H9 (cell line): ENCODE measurements at regions not wholly inside any gene's neighbourhood (a gene's known extent, or its start where the extent isn't known, plus 50 kb on each side); places are given as distances from the start of the nearest gene placed in this dataset.

Experiments
- DNase-seq: peaks from one replicate; pipeline ENCODE4 v3.0.0-alpha.2; 2017
- H2AFZ ChIP-seq: one replicate; pipeline ENCODE4 v1.6.1; 2013; ENCODE audit warnings: mild to moderate bottlenecking, low read length, control low read depth, moderate library complexity
- H2AK5ac ChIP-seq: 2 replicates; pipeline ENCODE4 v1.6.1; 2013; ENCODE audit warnings: low read length, control low read depth, mixed read lengths; ENCODE audit not compliant: insufficient read length
- H2BK120ac ChIP-seq: one replicate; pipeline ENCODE4 v1.6.1; 2013; ENCODE audit warnings: low read depth, mild to moderate bottlenecking, low read length, control low read depth, inconsistent platforms; ENCODE audit not compliant: poor library complexity, severe bottlenecking
- H2BK12ac ChIP-seq: 2 replicates; pipeline ENCODE4 v1.6.1; 2013; ENCODE audit warnings: low read length, control low read depth, mixed read lengths, low read depth; ENCODE audit not compliant: insufficient read length
- H2BK15ac ChIP-seq: 2 replicates; pipeline ENCODE4 v1.6.1; 2013; ENCODE audit warnings: low read depth, low read length, control low read depth
- H2BK20ac ChIP-seq: one replicate; pipeline ENCODE4 v1.6.1; 2013; ENCODE audit warnings: low read depth, mild to moderate bottlenecking, low read length, control low read depth, inconsistent platforms; ENCODE audit not compliant: poor library complexity, severe bottlenecking
- H2BK5ac ChIP-seq: 2 replicates; pipeline ENCODE4 v1.6.1; 2013; ENCODE audit warnings: low read length, control low read depth, mixed read lengths; ENCODE audit not compliant: insufficient read length
- H3K14ac ChIP-seq: 2 replicates; pipeline ENCODE4 v1.6.1; 2013; ENCODE audit warnings: low read length, control low read depth; ENCODE audit not compliant: insufficient read depth
- H3K18ac ChIP-seq: 2 replicates; pipeline ENCODE4 v1.6.1; 2013; ENCODE audit warnings: low read depth, mild to moderate bottlenecking, mixed read lengths, low read length, control low read depth; ENCODE audit not compliant: insufficient read length
- H3K23ac ChIP-seq: 2 replicates; pipeline ENCODE4 v1.6.1; 2013; ENCODE audit warnings: low read length, control low read depth, mixed read lengths, low read depth; ENCODE audit not compliant: insufficient read length
- H3K23me2 ChIP-seq: 2 replicates; pipeline ENCODE4 v1.6.1; 2013; ENCODE audit warnings: low read depth, mild to moderate bottlenecking, mixed read lengths, low read length, control low read depth; ENCODE audit not compliant: insufficient read length, poor library complexity, severe bottlenecking
- H3K27ac ChIP-seq: 2 replicates; pipeline ENCODE4 v1.5.1; 2013; ENCODE audit warnings: low read length, control low read depth, mixed read lengths, low read depth; ENCODE audit not compliant: insufficient read length
- H3K27me3 ChIP-seq: 2 replicates; pipeline ENCODE4 v1.6.1; 2013; ENCODE audit warnings: low read length, control low read depth, inconsistent platforms; ENCODE audit not compliant: insufficient read depth
- H3K4ac ChIP-seq: 2 replicates; pipeline ENCODE4 v1.6.1; 2013; ENCODE audit warnings: low read depth, mild to moderate bottlenecking, control low read depth, inconsistent platforms, low read length, moderate library complexity
- H3K4me1 ChIP-seq: 2 replicates; pipeline ENCODE4 v1.6.1; 2013; ENCODE audit warnings: low read length, control low read depth, inconsistent platforms; ENCODE audit not compliant: insufficient read depth
- H3K4me2 ChIP-seq: 2 replicates; pipeline ENCODE4 v1.6.1; 2013; ENCODE audit warnings: low read length, control low read depth, mixed read lengths; ENCODE audit not compliant: insufficient read length, insufficient read depth
- H3K56ac ChIP-seq: 2 replicates; pipeline ENCODE4 v1.6.1; 2013; ENCODE audit warnings: low read depth, mild to moderate bottlenecking, mixed read lengths, low read length, control low read depth; ENCODE audit not compliant: insufficient read length
- H3K79me1 ChIP-seq: 2 replicates; pipeline ENCODE4 v1.6.1; 2013; ENCODE audit warnings: low read depth, mild to moderate bottlenecking, moderate library complexity, low read length, control low read depth, inconsistent platforms; ENCODE audit not compliant: insufficient read depth, poor library complexity, severe bottlenecking
- H3K79me2 ChIP-seq: 2 replicates; pipeline ENCODE4 v1.6.1; 2013; ENCODE audit warnings: low read length, control low read depth, inconsistent platforms; ENCODE audit not compliant: insufficient read depth
- H3K9ac ChIP-seq: 2 replicates; pipeline ENCODE4 v1.6.1; 2013; ENCODE audit warnings: low read length, control low read depth, mixed read lengths; ENCODE audit not compliant: insufficient read length; ENCODE audit errors: extremely low read depth
- H3K9me3 ChIP-seq: one replicate; pipeline ENCODE4 v1.6.1; 2013; ENCODE audit warnings: low read depth, low read length, inconsistent platforms; ENCODE audit not compliant: control insufficient read depth
- H3T11ph ChIP-seq: one replicate; pipeline ENCODE4 v1.6.1; 2013; ENCODE audit warnings: mild to moderate bottlenecking, low read length, control low read depth, inconsistent platforms
- H4K20me1 ChIP-seq: one replicate; pipeline ENCODE4 v1.6.1; 2013; ENCODE audit not compliant: control insufficient read depth, insufficient read length, insufficient read depth
- H4K5ac ChIP-seq: 2 replicates; pipeline ENCODE4 v1.6.1; 2013; ENCODE audit warnings: low read depth, mild to moderate bottlenecking, mixed read lengths, low read length, control low read depth; ENCODE audit not compliant: insufficient read length
- H4K8ac ChIP-seq: replicated peaks from 2 replicates; pipeline ENCODE4 v1.6.1; 2013; ENCODE audit warnings: low read length, control low read depth, mixed read lengths, low read depth; ENCODE audit not compliant: insufficient read length
- H4K91ac ChIP-seq: 2 replicates; pipeline ENCODE4 v1.6.1; 2013; ENCODE audit warnings: low read depth, mild to moderate bottlenecking, moderate library complexity, mixed read lengths, low read length, control low read depth; ENCODE audit not compliant: insufficient read length
- H3K27ac Mint-ChIP-seq, 3 experiments: 2 replicates in 2 of 3; 3 replicates in 1 of 3; pipeline ENCODE4 v1.8.0; 2020 to 2021; ENCODE audit warnings: mixed read lengths in 3 of 3, mild to moderate bottlenecking in 1 of 3, moderate library complexity in 1 of 3
- H3K27me3 Mint-ChIP-seq: 2 replicates; pipeline ENCODE4 v1.8.0; 2021; ENCODE audit warnings: low read depth, mild to moderate bottlenecking, moderate library complexity, mixed read lengths
- H3K36me3 Mint-ChIP-seq, 3 experiments: 2 replicates in 2 of 3; 3 replicates in 1 of 3; pipeline ENCODE4 v1.8.0; 2020 to 2021; ENCODE audit warnings: low read depth in 3 of 3, mixed read lengths in 3 of 3; ENCODE audit not compliant: insufficient read depth in 1 of 3
- H3K4me1 Mint-ChIP-seq, 2 experiments: 2 replicates each; pipeline ENCODE4 v1.8.0; 2020; ENCODE audit warnings: mixed read lengths in 2 of 2
- H3K4me3 Mint-ChIP-seq, 2 experiments: 2 replicates in 1 of 2; 3 replicates in 1 of 2; pipeline ENCODE4 v1.8.0; 2020 to 2021; ENCODE audit warnings: mild to moderate bottlenecking in 2 of 2, mixed read lengths in 2 of 2, moderate library complexity in 1 of 2
- H3K9me3 Mint-ChIP-seq, 2 experiments: 2 replicates in 1 of 2; 3 replicates in 1 of 2; pipeline ENCODE4 v1.8.0; 2020; ENCODE audit warnings: mild to moderate bottlenecking in 2 of 2, mixed read lengths in 2 of 2, moderate library complexity in 1 of 2
- WGBS: extraction: QIAGEN DNeasy Blood & Tissue Kit; methylation state at CpG from one replicate; pipeline ENCODE4 v1.1.7; 2013; ENCODE audit warnings: missing lambda C conversion rate, low lambda C conversion rate, mixed read lengths; ENCODE audit not compliant: insufficient read length; ENCODE audit errors: extremely low coverage; 5-methylcytosine and 5-hydroxymethylcytosine counted together
- TF ChIP-seq, protein P1 (sequence below): fragments of 200-600 bp; sonication (generic); conservative IDR thresholded peaks from 3 replicates; pipeline ENCODE4 v1.8.0; 2021; ENCODE audit warnings: antibody characterized with exemption, mild to moderate bottlenecking

DNA sequence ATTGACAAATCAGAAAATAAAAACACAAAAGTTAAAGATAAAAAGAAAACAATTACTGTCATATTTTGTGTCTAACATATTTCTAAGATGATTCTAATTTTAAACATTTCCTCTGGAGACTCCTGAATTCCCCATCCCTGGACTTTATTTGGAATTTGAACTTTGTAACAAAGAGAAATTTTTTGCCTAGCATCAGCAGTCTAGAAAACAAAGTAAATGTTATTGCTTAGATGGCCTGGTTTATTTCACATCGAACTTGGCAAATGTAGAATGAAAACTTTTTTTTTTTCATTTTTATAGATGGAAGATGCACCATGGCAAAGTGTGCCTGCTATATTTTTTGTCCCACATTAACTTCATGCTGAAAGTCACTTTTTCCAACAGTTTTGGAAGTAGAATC lies 159.1 kb downstream of the TBX18 start:
- Histone ChIP-seq H3K4ac (no peak overlapping the region), H3K14ac (no peak overlapping the region), H3K9ac (no peak overlapping the region), H3K56ac (no peak overlapping the region), H2BK12ac (no peak overlapping the region), H3T11ph (no peak overlapping the region), H4K5ac (no peak overlapping the region), H3K18ac (no peak overlapping the region), H3K23me2 (no peaks in the 10 kb centered on the region), H2AK5ac (no peak overlapping the region), H4K20me1 (no peaks in the 10 kb centered on the region), H2BK5ac (no peak overlapping the region), H3K9me3 (no peaks in the 10 kb centered on the region), H2BK120ac (no peak overlapping the region), H3K27me3 (no peaks in the 10 kb centered on the region), H3K79me1 (no peaks in the 10 kb centered on the region), H2BK15ac (no peak overlapping the region), H4K8ac (no peak overlapping the region), H2AFZ (no peak overlapping the region), H4K91ac (no peak overlapping the region), H3K79me2 (no peaks in the 10 kb centered on the region), H2BK20ac (no peak overlapping the region), H3K23ac (no peak overlapping the region), H3K4me1 (no peaks in the 10 kb centered on the region), H3K4me2 (no peak overlapping the region), H3K27ac (no peak overlapping the region)
- Mint-ChIP-seq H3K36me3 (no peaks in the 10 kb centered on the region), H3K4me1 (no peaks in the 10 kb centered on the region), H3K27ac (no peak overlapping the region), H3K4me3 (no peak overlapping the region), H3K27me3 (no peaks in the 10 kb centered on the region), H3K9me3 (peaks cover 2% of the 10 kb centered on the region in 2 experiments; a peak in 2 of 5 replicates)
- TF ChIP-seq, protein P1, sequence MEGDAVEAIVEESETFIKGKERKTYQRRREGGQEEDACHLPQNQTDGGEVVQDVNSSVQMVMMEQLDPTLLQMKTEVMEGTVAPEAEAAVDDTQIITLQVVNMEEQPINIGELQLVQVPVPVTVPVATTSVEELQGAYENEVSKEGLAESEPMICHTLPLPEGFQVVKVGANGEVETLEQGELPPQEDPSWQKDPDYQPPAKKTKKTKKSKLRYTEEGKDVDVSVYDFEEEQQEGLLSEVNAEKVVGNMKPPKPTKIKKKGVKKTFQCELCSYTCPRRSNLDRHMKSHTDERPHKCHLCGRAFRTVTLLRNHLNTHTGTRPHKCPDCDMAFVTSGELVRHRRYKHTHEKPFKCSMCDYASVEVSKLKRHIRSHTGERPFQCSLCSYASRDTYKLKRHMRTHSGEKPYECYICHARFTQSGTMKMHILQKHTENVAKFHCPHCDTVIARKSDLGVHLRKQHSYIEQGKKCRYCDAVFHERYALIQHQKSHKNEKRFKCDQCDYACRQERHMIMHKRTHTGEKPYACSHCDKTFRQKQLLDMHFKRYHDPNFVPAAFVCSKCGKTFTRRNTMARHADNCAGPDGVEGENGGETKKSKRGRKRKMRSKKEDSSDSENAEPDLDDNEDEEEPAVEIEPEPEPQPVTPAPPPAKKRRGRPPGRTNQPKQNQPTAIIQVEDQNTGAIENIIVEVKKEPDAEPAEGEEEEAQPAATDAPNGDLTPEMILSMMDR = no peak
- DNase-seq = no peak
- no CpG with 5 or more reads among the region's 1 CpG for WGBS
